ENCODE measurements at regions not wholly inside any gene's neighbourhood (a gene's known extent, or its start where the extent isn't known, plus 50 kb on each side); places are given as distances from the start of the nearest gene placed in this dataset.
A peak's percentile ranks its signal among the peaks of the same experiment; 100 is the strongest.

GRCh38 chr1:217191441-217191840 lies 439.4 kb downstream of the GPATCH2 start:
- DNase-seq: no peak
- no peak for TF ChIP-seq POLR2A (IDR thresholded peaks at IDR 0.05)
- TF ChIP-seq EP300 (IDR thresholded peaks at IDR 0.05): no peak
- TF ChIP-seq CTCF (IDR thresholded peaks at IDR 0.05): no peak
- no peak for TF ChIP-seq POLR2AphosphoS5 (IDR thresholded peaks at IDR 0.05)
- H3K9me3 ChIP-seq: no peaks in the 10 kb centered on the region
- H3K4me1 ChIP-seq: peaks cover 0 to 13% (median 3%) of the 10 kb centered on the region in 4 donors
- H3K36me3 ChIP-seq: no peaks in the 10 kb centered on the region
- H3K27me3 ChIP-seq: no peaks in the 10 kb centered on the region
- H3K4me3 ChIP-seq: no peak overlapping the region
- WGBS, 2 donors: 75 to 84% methylated on average over 2 of the region's 2 CpGs
- H3K27ac ChIP-seq: no peak overlapping the region
- intact Hi-C loops (cut with DNase I): no loop called here

- Histone ChIP-seq H3K27me3 (no peaks in the 10 kb centered on the region), H3K27ac (no peak overlapping the region), H3K4me3 (no peak overlapping the region), H3K36me3 (no peaks in the 10 kb centered on the region), H3K4me1 (peaks cover 0 to 13% (median 3%) of the 10 kb centered on the region in 4 donors), H3K9me3 (no peaks in the 10 kb centered on the region)
- intact Hi-C loops (cut with DNase I): no loop called here
- TF ChIP-seq POLR2AphosphoS5 (IDR thresholded peaks at IDR 0.05): no peak
- no peak for DNase-seq
- WGBS, 2 donors: 82 to 99% methylated on average over 3 of the region's 3 CpGs
These were observed 440.5 kb downstream of the GPATCH2 start for GRCh38 chr1:217190359-217190758.

- no peaks in the 10 kb centered on the region for H3K36me3 ChIP-seq
- H3K27ac ChIP-seq: no peak overlapping the region
- no peaks in the 10 kb centered on the region for H3K27me3 ChIP-seq
- 79 to 94% methylated on average over 1 of the region's 1 CpG for WGBS, 2 donors
- TF ChIP-seq CTCF (IDR thresholded peaks at IDR 0.05) (no peak), POLR2A (IDR thresholded peaks at IDR 0.05) (no peak), POLR2AphosphoS5 (IDR thresholded peaks at IDR 0.05) (no peak), EP300 (IDR thresholded peaks at IDR 0.05) (no peak)
- H3K9me3 ChIP-seq: no peaks in the 10 kb centered on the region
- intact Hi-C loops (cut with DNase I): no loop called here
- H3K4me1 ChIP-seq: peaks cover 0 to 19% (median 3%) of the 10 kb centered on the region in 4 donors
- H3K4me3 ChIP-seq: no peak overlapping the region
- no peak for DNase-seq
These were observed 441.5 kb downstream of the GPATCH2 start for GRCh38 chr1:217189362-217189761.

GRCh38 chr1:217188280-217189237 lies 442.3 kb downstream of the GPATCH2 start:
- H3K4me3 ChIP-seq: no peak overlapping the region
- TF ChIP-seq POLR2AphosphoS5 (IDR thresholded peaks at IDR 0.05): no peak
- TF ChIP-seq CTCF (IDR thresholded peaks at IDR 0.05): no peak
- TF ChIP-seq POLR2A (IDR thresholded peaks at IDR 0.05): no peak
- TF ChIP-seq EP300 (IDR thresholded peaks at IDR 0.05): no peak
- no peak for DNase-seq
- H3K27me3 ChIP-seq: no peaks in the 10 kb centered on the region
- H3K9me3 ChIP-seq: no peaks in the 10 kb centered on the region
- H3K27ac ChIP-seq: peak overlapping the region in 3 of 4 donors; percentile 3 to 48 (median 30)
- no peaks in the 10 kb centered on the region for H3K36me3 ChIP-seq
- intact Hi-C loops (cut with DNase I): no loop called here
- 74 to 78% methylated on average over 7 of the region's 7 CpGs for WGBS, 2 donors
- peaks cover 0 to 19% (median 3%) of the 10 kb centered on the region in 4 donors for H3K4me1 ChIP-seq

- intact Hi-C loops (cut with DNase I): no loop called here
- DNase-seq: no peak
These were observed 444.2 kb downstream of the GPATCH2 start for GRCh38 chr1:217186664-217187063.

More at GRCh38 chr1:217186664-217187063, 444.2 kb downstream of the GPATCH2 start:
- no peaks in the 10 kb centered on the region for H3K9me3 ChIP-seq
- H3K4me3 ChIP-seq: no peak overlapping the region
- H3K27me3 ChIP-seq: no peaks in the 10 kb centered on the region
- H3K36me3 ChIP-seq: no peaks in the 10 kb centered on the region
- no peak for TF ChIP-seq POLR2A (IDR thresholded peaks at IDR 0.05)
- no peak for TF ChIP-seq EP300 (IDR thresholded peaks at IDR 0.05)
- no peak for TF ChIP-seq CTCF (IDR thresholded peaks at IDR 0.05)
- no peak for TF ChIP-seq POLR2AphosphoS5 (IDR thresholded peaks at IDR 0.05)
- no peak overlapping the region for H3K27ac ChIP-seq
- H3K4me1 ChIP-seq: peaks cover 0 to 19% (median 3%) of the 10 kb centered on the region in 4 donors
